Keratinocyte (primary cell): ENCODE measurements at regions not wholly inside any gene's neighbourhood (a gene's known extent, or its start where the extent isn't known, plus 50 kb on each side); places are given as distances from the start of the nearest gene placed in this dataset.

Source experiments
- DNase-seq: peaks from one replicate; pipeline ENCODE4 v3.0.0-alpha.2; 2011; ENCODE audit warnings: low read depth, missing footprints, low spot score
- FAIRE-seq: peaks from 2 replicates; lab custom pipeline; 2011; peaks lifted over from hg19 to GRCh38; lab: Jason Lieb, UNC
- H2AFZ ChIP-seq: 2 replicates; pipeline ENCODE4 v1.6.0; 2012; ENCODE audit warnings: low read length, control low read depth, inconsistent platforms; ENCODE audit not compliant: control insufficient read depth
- H3K27ac ChIP-seq: 2 replicates; pipeline ENCODE4 v1.5.1; 2011; ENCODE audit warnings: low read length; ENCODE audit not compliant: control insufficient read depth, insufficient read depth
- H3K27me3 ChIP-seq: 3 replicates; pipeline ENCODE4 v1.6.0; 2011; ENCODE audit warnings: low read length; ENCODE audit not compliant: control insufficient read depth, insufficient read depth; ENCODE audit errors: extremely low read depth
- H3K36me3 ChIP-seq, 2 experiments: 2 replicates in 1 of 2; 3 replicates in 1 of 2; pipeline ENCODE4 v1.5.1; 2011; ENCODE audit warnings: low read length in 2 of 2, mild to moderate bottlenecking in 1 of 2; ENCODE audit not compliant: control insufficient read depth in 2 of 2, insufficient read depth in 2 of 2; ENCODE audit errors: extremely low read depth in 1 of 2
- H3K4me1 ChIP-seq: 3 replicates; pipeline ENCODE4 v1.5.1; 2011; ENCODE audit warnings: low read length; ENCODE audit not compliant: control insufficient read depth, insufficient read depth; ENCODE audit errors: extremely low read depth
- H3K4me2 ChIP-seq: 3 replicates; pipeline ENCODE4 v1.6.0; 2011; ENCODE audit warnings: low read depth, low read length; ENCODE audit not compliant: control insufficient read depth, insufficient read depth; ENCODE audit errors: extremely low read depth
- H3K4me3 ChIP-seq, 3 experiments: fragments of 200-600 bp in 1 of 3; sonication (generic) in 1 of 3; 2 replicates in 2 of 3; 3 replicates in 1 of 3; pipeline ENCODE4 v1.5.1; 2011 to 2016; ENCODE audit warnings: low read length in 3 of 3, mild to moderate bottlenecking in 3 of 3, control low read depth in 2 of 3, inconsistent platforms in 1 of 3, low read depth in 1 of 3, mixed read lengths in 1 of 3, mixed run types in 1 of 3, moderate library complexity in 1 of 3; ENCODE audit not compliant: control insufficient read depth in 2 of 3, insufficient read depth in 2 of 3; ENCODE audit errors: extremely low read depth in 1 of 3
- H3K79me2 ChIP-seq: 2 replicates; pipeline ENCODE4 v1.6.0; 2012; ENCODE audit warnings: low read length; ENCODE audit not compliant: control insufficient read depth, insufficient read depth
- H3K9ac ChIP-seq: 3 replicates; pipeline ENCODE4 v1.6.0; 2011; ENCODE audit warnings: low read length; ENCODE audit not compliant: control insufficient read depth, insufficient read depth; ENCODE audit errors: extremely low read depth
- H3K9me1 ChIP-seq: 3 replicates; pipeline ENCODE4 v1.6.0; 2011; ENCODE audit warnings: low read length; ENCODE audit not compliant: control insufficient read depth, insufficient read depth; ENCODE audit errors: extremely low read depth
- H3K9me3 ChIP-seq: 2 replicates; pipeline ENCODE4 v1.5.1; 2012; ENCODE audit warnings: low read depth, low read length; ENCODE audit not compliant: control insufficient read depth
- H4K20me1 ChIP-seq: 3 replicates; pipeline ENCODE4 v1.6.0; 2011; ENCODE audit warnings: low read length; ENCODE audit not compliant: control insufficient read depth, insufficient read depth; ENCODE audit errors: extremely low read depth
- EZH2 ChIP-seq: IDR thresholded peaks from one replicate; pipeline ENCODE4 v1.6.1; 2012; ENCODE audit warnings: inconsistent platforms, mild to moderate bottlenecking, low read length, moderate library complexity
- dilution Hi-C: fragments of 300-500 bp; cut with MboI; formaldehyde crosslinking; loops from one replicate; pipeline ENCODE4 v1.7.0; 2020; ENCODE audit warnings: low sequenced_read_pairs; ENCODE audit not compliant: extremely low pct_ligation_motif_present
- TF ChIP-seq, protein P1 (sequence below), 3 experiments: IDR thresholded peaks in 1 of 3; conservative IDR thresholded peaks in 1 of 3; optimal IDR thresholded peaks in 1 of 3; 2 replicates in 2 of 3; 3 replicates in 1 of 3; pipeline versions ENCODE3 to v1.5.1; 2011; ENCODE audit warnings: low read length in 3 of 3, mild to moderate bottlenecking in 3 of 3, moderate library complexity in 2 of 3, control low read depth in 1 of 3, inconsistent platforms in 1 of 3; ENCODE audit not compliant: insufficient read depth in 2 of 3; ENCODE audit errors: extremely low read depth in 1 of 3

DNA sequence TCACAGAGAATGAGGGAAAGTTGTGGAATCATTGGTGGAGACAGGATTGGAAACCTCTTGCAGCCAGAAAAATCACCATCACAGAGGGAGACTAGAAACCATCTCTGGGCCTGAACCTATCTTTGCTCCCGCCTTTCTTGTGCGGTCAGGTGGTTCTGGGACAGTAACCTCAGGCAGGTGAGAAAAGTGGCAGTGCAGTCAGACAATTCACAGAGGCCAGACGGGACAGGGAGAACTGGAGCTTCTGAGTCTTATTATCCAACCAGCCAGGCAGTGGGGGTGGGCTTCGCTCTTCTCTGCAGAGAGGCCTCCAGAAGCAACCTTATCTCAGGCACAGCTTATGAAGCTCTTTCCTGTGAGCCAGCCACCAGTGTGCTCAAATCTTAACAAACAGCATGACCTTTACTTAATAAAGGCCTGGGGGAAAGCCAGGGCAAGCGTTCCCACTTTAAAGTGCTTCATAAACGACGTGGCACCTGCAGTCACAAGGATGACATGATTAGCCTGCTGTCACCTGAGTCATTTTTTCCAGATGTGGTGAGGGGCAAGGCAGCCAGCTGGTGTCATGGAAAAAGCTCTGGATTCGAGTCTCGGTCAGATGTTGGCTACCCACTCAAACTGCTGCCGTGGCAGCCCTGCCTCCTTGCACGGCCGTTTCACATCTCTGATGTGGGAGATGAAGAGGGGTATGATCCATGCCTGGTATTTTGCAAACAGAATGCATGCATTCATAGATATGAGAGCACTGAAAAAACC lies 109.7 kb downstream of the B3GNT2 start:
- H3K9me3 ChIP-seq, result no peaks in the 10 kb centered on the region
- dilution Hi-C loops, result no loop called here

DNA sequence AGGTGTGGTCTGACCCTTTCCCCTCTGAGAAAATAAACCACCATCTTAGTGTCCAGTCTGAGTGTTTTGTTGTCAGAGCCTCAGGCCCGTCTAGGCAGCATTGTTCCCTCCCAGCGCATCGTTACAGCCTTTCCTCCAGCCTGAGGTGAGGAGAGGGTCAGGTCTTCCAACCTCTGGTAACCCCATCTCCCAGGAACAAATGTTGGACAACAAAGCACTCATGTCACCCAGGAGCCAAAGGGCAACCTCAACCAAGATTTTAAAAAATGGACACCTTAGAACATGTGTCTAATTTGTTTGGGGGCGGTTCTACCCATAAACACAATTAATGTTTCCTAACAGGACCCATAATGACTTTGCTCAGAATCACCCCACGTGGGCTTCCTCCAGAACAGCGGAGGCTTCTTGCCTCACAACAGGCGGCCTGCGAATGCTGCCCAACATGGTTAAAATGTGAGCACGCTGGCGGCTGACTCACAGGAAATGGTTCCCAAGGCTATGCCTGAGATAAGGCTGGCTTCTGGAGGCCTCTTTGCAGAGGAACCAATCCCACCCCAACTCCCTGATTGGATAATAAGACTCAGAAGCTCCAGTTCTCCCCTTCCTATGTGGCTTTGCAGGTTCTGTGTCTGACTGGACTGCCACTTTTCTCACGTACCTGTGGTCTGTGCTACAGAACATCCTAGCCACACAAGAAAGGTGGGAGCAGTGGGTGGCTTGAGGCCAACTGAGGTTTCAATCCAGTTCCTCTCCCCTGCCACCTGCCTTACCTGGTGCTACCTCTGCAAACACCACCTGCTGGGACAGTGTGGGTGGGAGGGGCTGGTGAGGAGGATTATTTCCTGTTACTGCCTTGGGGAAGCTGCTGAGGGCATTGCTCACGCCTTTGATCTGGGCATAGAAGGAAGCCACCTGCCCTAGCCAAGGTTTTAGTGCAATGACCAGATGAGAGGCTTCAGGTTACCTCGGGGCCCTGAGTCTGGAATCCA lies 108.8 kb downstream of the B3GNT2 start:
- H3K9me3 ChIP-seq, result no peaks in the 10 kb centered on the region
- FAIRE-seq, result no peak
- H3K4me2 ChIP-seq, result no peak overlapping the region
- no peaks in the 10 kb centered on the region for H3K36me3 ChIP-seq
- no peak overlapping the region for H3K27ac ChIP-seq
- no peak overlapping the region for H3K4me3 ChIP-seq
- dilution Hi-C loops, result no loop called here
- no peak overlapping the region for H3K9ac ChIP-seq
- no peak for DNase-seq
- H4K20me1 ChIP-seq, result no peaks in the 10 kb centered on the region
- H3K9me1 ChIP-seq, result no peaks in the 10 kb centered on the region
- H3K27me3 ChIP-seq, result no peaks in the 10 kb centered on the region
- H3K4me1 ChIP-seq, result peaks cover 14% of the 10 kb centered on the region
- TF ChIP-seq, protein P1, sequence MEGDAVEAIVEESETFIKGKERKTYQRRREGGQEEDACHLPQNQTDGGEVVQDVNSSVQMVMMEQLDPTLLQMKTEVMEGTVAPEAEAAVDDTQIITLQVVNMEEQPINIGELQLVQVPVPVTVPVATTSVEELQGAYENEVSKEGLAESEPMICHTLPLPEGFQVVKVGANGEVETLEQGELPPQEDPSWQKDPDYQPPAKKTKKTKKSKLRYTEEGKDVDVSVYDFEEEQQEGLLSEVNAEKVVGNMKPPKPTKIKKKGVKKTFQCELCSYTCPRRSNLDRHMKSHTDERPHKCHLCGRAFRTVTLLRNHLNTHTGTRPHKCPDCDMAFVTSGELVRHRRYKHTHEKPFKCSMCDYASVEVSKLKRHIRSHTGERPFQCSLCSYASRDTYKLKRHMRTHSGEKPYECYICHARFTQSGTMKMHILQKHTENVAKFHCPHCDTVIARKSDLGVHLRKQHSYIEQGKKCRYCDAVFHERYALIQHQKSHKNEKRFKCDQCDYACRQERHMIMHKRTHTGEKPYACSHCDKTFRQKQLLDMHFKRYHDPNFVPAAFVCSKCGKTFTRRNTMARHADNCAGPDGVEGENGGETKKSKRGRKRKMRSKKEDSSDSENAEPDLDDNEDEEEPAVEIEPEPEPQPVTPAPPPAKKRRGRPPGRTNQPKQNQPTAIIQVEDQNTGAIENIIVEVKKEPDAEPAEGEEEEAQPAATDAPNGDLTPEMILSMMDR (optimal IDR thresholded peaks at IDR 0.05 in 1 of 3, IDR thresholded peaks at IDR 0.05 in 1 of 3, conservative IDR thresholded peaks at IDR 0.05 in 1 of 3; ENCODE audit: extremely low read depth in 1 of 3, insufficient read depth in 2 of 3, low read length in 3 of 3), result no peak
- no peak for TF ChIP-seq EZH2
- H2AFZ ChIP-seq, result no peak overlapping the region
- no peaks in the 10 kb centered on the region for H3K79me2 ChIP-seq

More for the DNA sequence above, 109.7 kb downstream of the B3GNT2 start:
- Histone ChIP-seq H3K36me3 (no peaks in the 10 kb centered on the region), H2AFZ (no peak overlapping the region), H3K4me1 (peaks cover 14% of the 10 kb centered on the region), H3K79me2 (no peaks in the 10 kb centered on the region), H3K9ac (no peak overlapping the region), H3K9me1 (no peaks in the 10 kb centered on the region), H3K27me3 (no peaks in the 10 kb centered on the region), H4K20me1 (no peaks in the 10 kb centered on the region), H3K4me2 (no peak overlapping the region), H3K4me3 (no peak overlapping the region), H3K27ac (no peak overlapping the region)
- TF ChIP-seq EZH2, result no peak
- TF ChIP-seq, protein P1 (optimal IDR thresholded peaks at IDR 0.05 in 1 of 3, IDR thresholded peaks at IDR 0.05 in 1 of 3, conservative IDR thresholded peaks at IDR 0.05 in 1 of 3; ENCODE audit: extremely low read depth in 1 of 3, insufficient read depth in 2 of 3, low read length in 3 of 3), result no peak
- FAIRE-seq, result no peak
- no peak for DNase-seq
